H1 (cell line): ENCODE measurements at regions not wholly inside any gene's neighbourhood (a gene's known extent, or its start where the extent isn't known, plus 50 kb on each side); places are given as distances from the start of the nearest gene placed in this dataset.

ENCODE experiments used
- CTCF ChIA-PET: fragments of 300-600 bp; sonication (Branson Sonifier 250); formaldehyde crosslinking; loops from one replicate; lab custom pipeline; 2021; ENCODE audit not compliant: partially characterized antibody; lab: Charles Lee
- POLR2A ChIA-PET: fragments of 300-600 bp; sonication (Branson Sonifier 250); formaldehyde crosslinking; loops from one replicate; lab custom pipeline; 2021; ENCODE audit warnings: inconsistent platforms; ENCODE audit not compliant: partially characterized antibody; lab: Charles Lee
- DNase-seq, 2 experiments: peaks; one replicate each; pipeline versions ENCODE4 v3.0.0 to v3.0.0-alpha.2; 2010 to 2022; ENCODE audit warnings: low spot score in 2 of 2, low read depth in 1 of 2, mixed read lengths in 1 of 2
- FAIRE-seq: peaks from 2 replicates; lab custom pipeline; 2011; peaks lifted over from hg19 to GRCh38; lab: Jason Lieb, UNC
- H2AFZ ChIP-seq: 2 replicates; pipeline ENCODE4 v1.8.1; 2012; ENCODE audit warnings: low read length, inconsistent platforms
- H2AK5ac ChIP-seq: 2 replicates; pipeline ENCODE4 v1.6.1; 2013; ENCODE audit warnings: low read depth, low read length
- H2BK120ac ChIP-seq: replicated peaks from 2 replicates; pipeline ENCODE3; 2013; ENCODE audit warnings: low read depth, low read length, inconsistent platforms
- H2BK12ac ChIP-seq: 2 replicates; pipeline ENCODE4 v1.6.1; 2013; ENCODE audit warnings: low read depth, low read length
- H2BK15ac ChIP-seq: 2 replicates; pipeline ENCODE4 v1.6.1; 2013; ENCODE audit warnings: low read length
- H2BK20ac ChIP-seq: 2 replicates; pipeline ENCODE4 v1.6.1; 2013; ENCODE audit warnings: low read length
- H2BK5ac ChIP-seq: 2 replicates; pipeline ENCODE4 v1.6.1; 2013; ENCODE audit warnings: low read depth, low read length
- H3K14ac ChIP-seq: 2 replicates; pipeline ENCODE4 v1.6.1; 2013; ENCODE audit warnings: inconsistent platforms; ENCODE audit not compliant: insufficient read length
- H3K18ac ChIP-seq: 2 replicates; pipeline ENCODE4 v1.6.1; 2013; ENCODE audit warnings: low read length; ENCODE audit errors: extremely low read depth
- H3K23ac ChIP-seq: 2 replicates; pipeline ENCODE4 v1.6.1; 2013; ENCODE audit warnings: inconsistent platforms; ENCODE audit not compliant: insufficient read length
- H3K23me2 ChIP-seq: 2 replicates; pipeline ENCODE4 v1.6.1; 2013; ENCODE audit warnings: low read depth, low read length
- H3K27ac ChIP-seq: 2 replicates; pipeline ENCODE4 v1.6.1; 2011; ENCODE audit warnings: low read depth, low read length, inconsistent platforms
- H3K27me3 ChIP-seq, 4 experiments: replicated peaks in 1 of 4; 1 replicate in 1 of 4; 2 replicates in 3 of 4; pipeline versions ENCODE4 v1.6.1 to v1.8.1; 2011 to 2013; ENCODE audit warnings: low read length in 3 of 4, mild to moderate bottlenecking in 3 of 4, inconsistent platforms in 2 of 4, mixed read lengths in 2 of 4, moderate library complexity in 1 of 4; ENCODE audit not compliant: control insufficient read depth in 3 of 4, insufficient read depth in 3 of 4; ENCODE audit errors: extremely low read depth in 1 of 4
- H3K36me3 ChIP-seq, 4 experiments: 2 replicates each; pipeline versions ENCODE4 v1.6.1 to v1.8.1; 2011 to 2013; ENCODE audit warnings: mild to moderate bottlenecking in 4 of 4, low read length in 3 of 4, moderate library complexity in 2 of 4, control low read depth in 1 of 4, inconsistent platforms in 1 of 4; ENCODE audit not compliant: insufficient read depth in 4 of 4, control insufficient read depth in 2 of 4
- H3K4ac ChIP-seq: replicated peaks from 2 replicates; pipeline ENCODE3; 2013; ENCODE audit warnings: low read length, low read depth, mixed read lengths, inconsistent platforms; ENCODE audit not compliant: insufficient read length
- H3K4me1 ChIP-seq, 4 experiments: replicated peaks in 1 of 4; 1 replicate in 1 of 4; 2 replicates in 3 of 4; pipeline versions ENCODE4 v1.6.1 to v1.8.1; 2011 to 2013; ENCODE audit warnings: low read length in 3 of 4, inconsistent platforms in 2 of 4, mixed read lengths in 1 of 4; ENCODE audit not compliant: insufficient read depth in 4 of 4, control insufficient read depth in 3 of 4
- H3K4me2 ChIP-seq, 2 experiments: 2 replicates each; pipeline versions ENCODE4 v1.6.1 to v1.8.1; 2011 to 2013; ENCODE audit warnings: low read depth in 2 of 2, low read length in 2 of 2, control low read depth in 1 of 2, inconsistent platforms in 1 of 2, mild to moderate bottlenecking in 1 of 2; ENCODE audit not compliant: insufficient read depth in 1 of 2
- H3K4me3 ChIP-seq, 4 experiments: fragments of 200-600, 300-600 bp in 1 of 4; sonication (generic), shearing (Covaris generic), sonication (Bioruptor Twin) in 1 of 4; 2 replicates each; pipeline versions ENCODE4 v1.5.1 to v1.8.1; 2011 to 2016; ENCODE audit warnings: low read length in 4 of 4, low read depth in 3 of 4, control low read depth in 2 of 4, inconsistent platforms in 2 of 4, mild to moderate bottlenecking in 2 of 4, mixed read lengths in 1 of 4, moderate library complexity in 1 of 4; ENCODE audit not compliant: insufficient read depth in 2 of 4; ENCODE audit errors: extremely low read depth in 1 of 4
- H3K56ac ChIP-seq: replicated peaks from 2 replicates; pipeline ENCODE3; 2013; ENCODE audit warnings: low read depth, mild to moderate bottlenecking, mixed read lengths, low read length, inconsistent platforms; ENCODE audit not compliant: insufficient read length
- H3K79me1 ChIP-seq: 2 replicates; pipeline ENCODE4 v1.6.1; 2013; ENCODE audit warnings: low read depth, low read length, control low read depth
- H3K79me2 ChIP-seq, 2 experiments: 2 replicates each; pipeline versions ENCODE4 v1.6.1 to v1.8.1; 2012 to 2013; ENCODE audit warnings: low read length in 2 of 2, mild to moderate bottlenecking in 2 of 2, inconsistent platforms in 1 of 2; ENCODE audit not compliant: insufficient read depth in 2 of 2, control insufficient read depth in 1 of 2
- H3K9ac ChIP-seq, 4 experiments: replicated peaks in 1 of 4; 1 replicate in 1 of 4; 2 replicates in 3 of 4; pipeline versions ENCODE4 v1.6.1 to v1.8.1; 2011 to 2013; ENCODE audit warnings: low read depth in 3 of 4, low read length in 3 of 4, control low read depth in 2 of 4, mild to moderate bottlenecking in 2 of 4, moderate library complexity in 2 of 4, inconsistent platforms in 1 of 4; ENCODE audit errors: extremely low read depth in 1 of 4
- H3K9me3 ChIP-seq, 2 experiments: 2 replicates each; pipeline versions ENCODE4 v1.6.1 to v1.8.1; 2012 to 2013; ENCODE audit warnings: mild to moderate bottlenecking in 2 of 2, moderate library complexity in 2 of 2, control low read depth in 1 of 2, inconsistent platforms in 1 of 2, low read depth in 1 of 2, low read length in 1 of 2, mixed read lengths in 1 of 2; ENCODE audit not compliant: insufficient read depth in 2 of 2
- H4K20me1 ChIP-seq, 2 experiments: replicated peaks in 1 of 2; 2 replicates each; pipeline versions ENCODE3 to v1.8.1; 2011 to 2013; ENCODE audit warnings: inconsistent platforms in 2 of 2, low read length in 2 of 2, mild to moderate bottlenecking in 1 of 2; ENCODE audit not compliant: insufficient read depth in 2 of 2, control insufficient read depth in 1 of 2
- H4K5ac ChIP-seq: 2 replicates; pipeline ENCODE4 v1.6.1; 2013; ENCODE audit warnings: low read length, low read depth, mixed read lengths, inconsistent platforms; ENCODE audit not compliant: insufficient read length
- H4K8ac ChIP-seq: 2 replicates; pipeline ENCODE4 v1.8.0; 2013; ENCODE audit warnings: mild to moderate bottlenecking, moderate library complexity, low read length, inconsistent platforms; ENCODE audit not compliant: insufficient read depth; ENCODE audit errors: extremely low read depth
- H4K91ac ChIP-seq: replicated peaks from 2 replicates; pipeline ENCODE3; 2013; ENCODE audit warnings: low read length, mixed read lengths, inconsistent platforms; ENCODE audit not compliant: insufficient read length
- KDM4A ChIP-seq: IDR thresholded peaks from one replicate; pipeline ENCODE4 v1.7.1; 2012; ENCODE audit warnings: low read depth, mild to moderate bottlenecking, moderate library complexity, low read length, inconsistent platforms; ENCODE audit not compliant: severe bottlenecking
- POLR2AphosphoS5 ChIP-seq: IDR thresholded peaks from 2 replicates; pipeline ENCODE4 v1.6.1; 2011; ENCODE audit warnings: low read depth, low read length
- WGBS, 2 experiments: shearing (Covaris generic) in 1 of 2; methylation state at CpG; one replicate each; pipeline versions ENCODE4 v1.1.6 to v1.1.7; 2013 to 2015; ENCODE audit warnings: low lambda C conversion rate in 2 of 2, mixed read lengths in 2 of 2, inconsistent platforms in 1 of 2, low coverage in 1 of 2, missing lambda C conversion rate in 1 of 2; ENCODE audit not compliant: insufficient replicate concordance in 2 of 2, insufficient coverage in 1 of 2, insufficient read length in 1 of 2; ENCODE audit errors: extremely low coverage in 1 of 2, missing lambda C conversion rate in 1 of 2; 5-methylcytosine and 5-hydroxymethylcytosine counted together

GRCh38 chr4:152118819-152119553 is 358.2 kb upstream of the GATB start:
- FAIRE-seq, result no peak
- POLR2A ChIA-PET, result no interaction called here

More at GRCh38 chr4:152118819-152119553, 358.2 kb upstream of the GATB start:
- H3K36me3 ChIP-seq, result no peaks in the 10 kb centered on the region; a peak in 1 of 8 replicates
- H3K14ac ChIP-seq, result no peak overlapping the region
- H3K18ac ChIP-seq, result no peak overlapping the region
- TF ChIP-seq POLR2AphosphoS5 (0 out of 2 replicates have a peak, but pooled peaks have one; percentile 29), KDM4A (no peak)
- TF ChIP-seq, all 59 proteins: peak for 1
- WGBS, 2 experiments, result 83% methylated on average over 11 of the region's 12 CpGs; no CpG with 5 or more reads in 1 of the 2 experiments
- Histone ChIP-seq H2BK120ac (no peak overlapping the region), H3K4me1 (no peaks in the 10 kb centered on the region), H3K4me2 (no peak overlapping the region; a peak in 1 of 4 replicates), H3K9me3 (no peaks in the 10 kb centered on the region), H3K27ac (no peak overlapping the region), H3K4ac (no peak overlapping the region), H2BK5ac (no peak overlapping the region), H4K91ac (no peak overlapping the region), H3K79me1 (no peaks in the 10 kb centered on the region), H4K8ac (no peak overlapping the region), H2AFZ (no peak overlapping the region), H3K4me3 (no peak overlapping the region), H2BK12ac (no peak overlapping the region), H3K79me2 (no peaks in the 10 kb centered on the region), H2AK5ac (no peak overlapping the region), H2BK20ac (no peak overlapping the region), H3K23me2 (no peaks in the 10 kb centered on the region), H4K5ac (no peak overlapping the region), H3K23ac (no peak overlapping the region), H3K56ac (no peak overlapping the region), H4K20me1 (no peaks in the 10 kb centered on the region), H3K27me3 (no peaks in the 10 kb centered on the region; a peak in 1 of 7 replicates), H3K9ac (no peak overlapping the region), H2BK15ac (no peak overlapping the region)
- DNase-seq, result no peak
- CTCF ChIA-PET, result interaction anchor here (1.7 kb wide), 1 partner anchor 15 kb away, joined by 4 read pairs; no protein-coding TSS in a partner anchor
